ENCODE measurements at regions not wholly inside any gene's neighbourhood (a gene's known extent, or its start where the extent isn't known, plus 50 kb on each side); places are given as distances from the start of the nearest gene placed in this dataset.

- Histone ChIP-seq H3K36me3 (ENCODE audit: control insufficient read depth, insufficient read depth, low read length) (no peaks in the 10 kb centered on the region), H3K9ac (ENCODE audit: insufficient read depth in 1 of 2, low read depth in 2 of 2, low read length in 2 of 2) (no peak overlapping the region), H4K20me1 (replicated peaks; ENCODE audit: control insufficient read depth, insufficient read depth, low read length) (peaks cover 5% of the 10 kb centered on the region), H3K4me3 (no peak overlapping the region), H3K27me3 (ENCODE audit: control insufficient read depth in 2 of 2, insufficient read depth in 2 of 2, low read length in 2 of 2) (peaks cover 25 to 84% of the 10 kb centered on the region in 2 experiments), H3K79me2 (ENCODE audit: control insufficient read depth, insufficient read depth, low read length) (no peaks in the 10 kb centered on the region), H2AFZ (ENCODE audit: low read depth, low read length) (no peak overlapping the region), H3K4me2 (ENCODE audit: insufficient read depth, low read length) (no peak overlapping the region), H3K27ac (ENCODE audit: extremely low read depth, low read depth, low read length) (no peak overlapping the region), H3K4me1 (replicated peaks in 1 of 2; ENCODE audit: control insufficient read depth in 2 of 2, insufficient read depth in 2 of 2, low read length in 2 of 2) (peaks cover 0 to 10% of the 10 kb centered on the region in 2 experiments; a peak in 2 of 5 replicates), H3K9me3 (replicated peaks; ENCODE audit: control insufficient read depth, insufficient read depth, low read depth, low read length) (no peaks in the 10 kb centered on the region), H3K9me1 (ENCODE audit: control insufficient read depth, insufficient read depth, low read length) (no peaks in the 10 kb centered on the region)
- intact Hi-C loops (cut with micrococcal nuclease) (no loop called here), in situ Hi-C loops (cut with MboI) (no loop called here)
- ChIA-PET POLR2A (interaction anchor here (1.1 kb wide), 1 partner anchor 17 kb away, joined by 3 read pairs; no protein-coding TSS in a partner anchor), CTCF (ENCODE audit: low intra/inter-chr PET ratio) (no interaction called here)
- DNase-seq (ENCODE audit: extremely low read depth in 1 of 4, low spot score in 3 of 4) = no peak
- no TSS peak for BruUV-seq (replicated peaks)
- FAIRE-seq = no peak
- 2% methylated on average over 9 of the region's 9 CpGs for WGBS (ENCODE audit: insufficient coverage, low coverage, missing lambda C conversion rate)
- no peak for ATAC-seq
- TF ChIP-seq CBFA2T2 (conservative IDR thresholded peaks at IDR 0.05) = no peak
- TF ChIP-seq RHOXF2B (CRISPR knock-in tag; conservative IDR thresholded peaks at IDR 0.05) = no peak
- no peak for TF ChIP-seq HIVEP1 (CRISPR knock-in tag; IDR thresholded peaks at IDR 0.05)
- TF ChIP-seq RBM15 (IDR thresholded peaks at IDR 0.05; ENCODE audit: insufficient read depth, low read length) = no peak
- no peak for TF ChIP-seq HDAC8 (tag; IDR thresholded peaks at IDR 0.05)
- no peak for TF ChIP-seq ZBTB34 (CRISPR knock-in tag; IDR thresholded peaks at IDR 0.05)
- TF ChIP-seq STAT5B (CRISPR knock-in tag; IDR thresholded peaks at IDR 0.05) = no peak
- TF ChIP-seq CLOCK (CRISPR knock-in tag; IDR thresholded peaks at IDR 0.05; ENCODE audit: borderline replicate concordance) = no peak
- no peak for TF ChIP-seq ZNF584 (CRISPR knock-in tag; IDR thresholded peaks at IDR 0.05; ENCODE audit: low read depth)
Observed at GRCh38 chr11:70546191-70546940, 148.0 kb downstream of the CTTN start.

All from K562 (cell line).